Natural killer cell treated with Interleukin-12 subunit alpha and Interleukin-12 subunit beta and Interleukin-15 and Interleukin-18, amount 100 ng/mL, for 72 hours (primary cell): ENCODE measurements at regions not wholly inside any gene's neighbourhood (a gene's known extent, or its start where the extent isn't known, plus 50 kb on each side); places are given as distances from the start of the nearest gene placed in this dataset.
A peak's percentile ranks its signal among the peaks of the same experiment; 100 is the strongest.
"Not testable (repeated sequence)": the region's sequence is repeated elsewhere in the genome, so short reads cannot be mapped to it uniquely, and the experiment has no call there.

Experiments used
- ATAC-seq, 2 donors: fragments of 150-1000 bp; cut with Tn5 transposase in 1 of 2; sonication (Bioruptor Pico), chemical (Tn5 transposase) in 1 of 2; 2 replicates each; pipeline ENCODE4 v1.10.0; 2021
- DNase-seq: peaks from one replicate; pipeline ENCODE4 v3.0.0; 2022; ENCODE audit warnings: low spot score
- H3K27ac Mint-ChIP-seq, 2 donors: 1 replicate in 1 of 2; 2 replicates in 1 of 2; pipeline ENCODE4 v1.8.0; 2022; ENCODE audit warnings: mixed read lengths in 2 of 2, mild to moderate bottlenecking in 1 of 2, moderate library complexity in 1 of 2
- H3K27me3 Mint-ChIP-seq, 2 donors: 1 replicate in 1 of 2; 2 replicates in 1 of 2; pipeline ENCODE4 v1.8.0; 2022; ENCODE audit warnings: mixed read lengths in 2 of 2
- H3K36me3 Mint-ChIP-seq: one replicate; pipeline ENCODE4 v1.8.0; 2022; ENCODE audit warnings: mixed read lengths
- H3K4me1 Mint-ChIP-seq, 2 donors: 1 replicate in 1 of 2; 2 replicates in 1 of 2; pipeline ENCODE4 v1.8.0; 2022; ENCODE audit warnings: low read depth in 2 of 2, mixed read lengths in 2 of 2, mild to moderate bottlenecking in 1 of 2
- H3K4me3 Mint-ChIP-seq: one replicate; pipeline ENCODE4 v1.8.0; 2022; ENCODE audit warnings: mixed read lengths
- H3K9me3 Mint-ChIP-seq: 2 replicates; pipeline ENCODE4 v1.8.0; 2022; ENCODE audit warnings: mixed read lengths

DNA sequence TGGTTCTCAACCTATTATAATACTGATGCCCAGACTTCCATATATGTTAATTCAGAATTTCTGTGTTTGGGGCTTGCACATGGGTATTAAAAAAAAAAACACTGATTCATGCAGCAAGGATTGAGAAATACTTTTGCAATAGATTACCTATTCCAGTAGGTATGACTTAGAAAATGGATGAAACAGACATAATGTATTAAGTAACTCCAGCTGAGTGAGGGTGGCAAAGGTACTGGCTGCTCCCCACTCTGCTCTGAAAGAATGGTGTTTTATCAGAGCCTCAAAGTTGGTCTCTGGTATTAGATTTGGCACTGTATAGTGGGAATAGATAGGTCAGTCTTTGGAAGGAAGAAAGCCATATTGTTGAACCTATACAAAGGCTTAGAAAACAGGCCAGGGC lies 234.3 kb upstream of the FOLH1 start:
- H3K36me3 Mint-ChIP-seq: peaks cover 7% of the 10 kb centered on the region
- H3K9me3 Mint-ChIP-seq: peaks cover 11% of the 10 kb centered on the region
- ATAC-seq (no peak), DNase-seq (no peak)
- no peaks in the 10 kb centered on the region for H3K4me1 Mint-ChIP-seq
- no peaks in the 10 kb centered on the region for H3K27me3 Mint-ChIP-seq
- no peak overlapping the region for H3K4me3 Mint-ChIP-seq
- no peak overlapping the region for H3K27ac Mint-ChIP-seq

DNA sequence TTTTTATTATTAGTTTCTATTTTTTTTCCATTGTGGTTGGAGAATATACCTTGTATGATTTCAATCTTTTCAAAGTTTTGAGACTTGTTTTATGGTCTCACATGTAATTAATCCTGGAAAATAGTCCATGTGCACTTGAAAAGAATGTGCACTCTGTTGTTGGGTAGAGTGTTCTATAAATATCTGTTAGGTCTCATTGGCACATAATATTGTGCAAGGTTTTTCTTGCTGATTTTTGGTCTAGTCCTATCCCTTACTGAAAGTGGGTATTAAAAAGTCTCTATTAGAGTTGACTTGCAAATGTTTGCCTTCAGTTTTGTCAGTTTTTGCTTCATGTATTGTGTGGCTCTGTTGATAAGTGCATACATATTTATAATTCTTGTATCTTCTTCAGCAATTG lies 231.5 kb upstream of the FOLH1 start:
- H3K4me3 Mint-ChIP-seq, H3K27ac Mint-ChIP-seq, H3K27me3 Mint-ChIP-seq, H3K36me3 Mint-ChIP-seq, H3K4me1 Mint-ChIP-seq, ATAC-seq, DNase-seq: not testable (repeated sequence)
- H3K9me3 Mint-ChIP-seq: peaks cover 11% of the 10 kb centered on the region

DNA sequence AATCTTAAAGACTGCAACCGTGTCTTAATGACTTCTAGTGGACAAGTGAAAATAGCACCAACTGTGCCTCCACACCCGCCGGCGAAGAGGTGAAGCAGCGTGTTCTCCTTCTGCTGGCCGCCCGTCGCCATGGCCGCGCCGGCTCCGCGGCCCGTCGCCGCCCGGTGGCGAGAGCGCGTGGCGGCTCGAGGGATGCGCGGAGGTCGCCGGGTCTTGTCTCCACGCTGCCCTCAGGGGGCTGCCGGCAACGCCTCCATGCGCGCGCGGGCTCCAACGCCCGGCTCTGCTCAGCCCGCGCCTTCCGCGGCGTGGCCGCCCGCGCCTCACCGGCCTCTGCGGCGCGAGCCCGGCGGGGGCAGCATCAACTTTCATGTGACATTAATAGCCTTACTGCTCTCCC lies 225.9 kb upstream of the FOLH1 start:
- H3K9me3 Mint-ChIP-seq: peaks cover 18% of the 10 kb centered on the region
- H3K27ac Mint-ChIP-seq, H3K4me1 Mint-ChIP-seq, H3K36me3 Mint-ChIP-seq, H3K27me3 Mint-ChIP-seq, H3K4me3 Mint-ChIP-seq, ATAC-seq, DNase-seq: not testable (repeated sequence)

DNA sequence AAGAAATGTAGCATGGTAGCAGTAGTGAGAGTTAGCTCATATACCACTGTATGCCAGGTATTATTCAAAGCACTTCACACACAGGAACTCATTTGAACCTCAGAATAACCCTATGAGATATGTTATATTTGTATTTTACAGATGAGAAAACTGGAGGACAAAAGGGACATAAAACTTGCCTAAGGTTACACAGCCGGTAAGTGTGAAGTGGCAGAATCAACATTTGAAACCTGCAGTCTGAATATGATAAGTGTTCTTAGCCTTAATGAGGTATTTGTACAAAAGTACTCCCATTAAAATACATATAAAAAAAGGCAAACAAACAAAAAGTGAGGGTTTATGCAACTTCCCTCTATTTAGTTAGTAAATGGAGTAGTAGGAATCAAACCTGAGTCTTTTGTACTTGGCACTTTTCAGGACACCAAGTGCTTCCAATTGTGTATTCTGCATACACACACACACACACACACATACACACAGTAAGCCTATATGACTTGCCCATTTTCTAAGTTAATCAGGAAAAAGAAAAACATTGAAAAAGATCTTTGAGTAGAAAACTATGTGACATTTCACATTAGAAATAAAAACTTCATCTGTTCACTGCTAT lies 223.9 kb upstream of the FOLH1 start:
- no peak overlapping the region for H3K27ac Mint-ChIP-seq
- H3K36me3 Mint-ChIP-seq: no peaks in the 10 kb centered on the region
- ATAC-seq (no peak), DNase-seq (no peak)
- no peaks in the 10 kb centered on the region for H3K4me1 Mint-ChIP-seq
- H3K9me3 Mint-ChIP-seq: peaks cover 18% of the 10 kb centered on the region
- no peaks in the 10 kb centered on the region for H3K27me3 Mint-ChIP-seq
- no peak overlapping the region for H3K4me3 Mint-ChIP-seq

DNA sequence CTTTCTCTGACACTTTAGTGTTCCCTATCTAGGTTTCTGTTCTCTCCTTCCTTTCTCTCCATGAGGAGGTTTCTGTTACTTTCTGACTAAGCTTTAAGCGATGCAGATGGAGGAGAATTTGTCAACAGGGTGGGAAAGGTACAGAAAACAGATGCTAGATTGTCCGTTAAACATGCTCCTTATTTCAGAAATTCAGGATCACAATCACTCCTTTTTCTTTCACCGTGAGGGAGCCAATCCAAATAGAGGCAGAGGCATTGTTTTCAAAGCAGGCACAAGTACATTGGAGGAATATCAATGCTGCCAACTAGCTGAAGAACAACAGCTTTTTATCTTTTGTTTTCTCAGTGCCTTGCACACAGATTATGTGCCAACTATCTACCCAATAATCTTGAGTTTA lies 215.7 kb upstream of the FOLH1 start:
- Mint-ChIP-seq H3K27me3 (no peaks in the 10 kb centered on the region), H3K4me3 (no peak overlapping the region), H3K36me3 (no peaks in the 10 kb centered on the region), H3K9me3 (peaks cover 23% of the 10 kb centered on the region), H3K4me1 (no peaks in the 10 kb centered on the region), H3K27ac (no peak overlapping the region)
- no peak for DNase-seq
- ATAC-seq: no peak

DNA sequence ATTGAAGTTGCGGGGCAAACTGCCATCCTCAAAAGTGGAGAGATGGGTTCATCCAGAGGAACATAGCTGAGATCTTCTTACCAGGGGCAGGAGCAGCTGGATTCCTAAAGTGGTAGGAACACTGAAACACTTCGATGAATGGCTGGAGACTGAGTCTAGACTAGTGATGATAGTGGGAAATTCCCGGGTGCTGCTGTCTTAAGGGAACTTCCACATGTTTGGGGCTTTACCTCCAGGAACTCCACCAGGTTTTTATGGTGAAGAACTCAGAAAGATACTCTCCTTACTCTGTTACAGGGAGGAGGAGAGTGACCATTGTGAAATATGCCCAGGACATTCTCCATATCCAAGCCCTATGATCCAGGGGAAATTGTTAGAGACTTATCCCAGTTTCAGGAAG lies 210.5 kb upstream of the FOLH1 start:
- not testable (repeated sequence) for DNase-seq, H3K4me3 Mint-ChIP-seq, ATAC-seq, H3K36me3 Mint-ChIP-seq, H3K27ac Mint-ChIP-seq, H3K4me1 Mint-ChIP-seq, H3K27me3 Mint-ChIP-seq
- H3K9me3 Mint-ChIP-seq: peaks cover 24% of the 10 kb centered on the region

DNA sequence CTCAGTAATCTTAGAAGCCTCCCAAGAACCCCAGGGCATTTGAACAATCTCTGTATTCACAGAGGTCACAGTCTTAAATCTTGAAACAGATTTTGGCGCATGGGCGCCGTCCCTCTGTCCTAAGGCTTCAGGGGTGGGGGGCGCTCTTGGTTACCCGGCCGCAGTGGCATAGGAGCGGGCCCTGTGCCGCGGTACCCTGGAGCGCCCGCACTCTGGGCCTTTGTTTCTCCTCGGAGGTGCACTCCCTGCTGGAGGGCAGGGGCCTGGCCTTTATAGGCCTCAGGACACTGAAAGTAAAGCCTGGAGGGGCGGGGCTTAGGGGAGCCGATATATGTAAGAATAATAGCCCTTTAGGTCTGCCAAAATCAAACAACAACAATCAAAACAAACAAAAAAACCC lies 197.3 kb upstream of the FOLH1 start:
- H3K4me3 Mint-ChIP-seq: no peak overlapping the region
- DNase-seq (no peak), ATAC-seq (peak in 1 of 2 donors; percentile 13)
- peaks cover 11% of the 10 kb centered on the region for H3K9me3 Mint-ChIP-seq
- H3K36me3 Mint-ChIP-seq: no peaks in the 10 kb centered on the region
- no peak overlapping the region for H3K27ac Mint-ChIP-seq
- H3K27me3 Mint-ChIP-seq: no peaks in the 10 kb centered on the region
- no peaks in the 10 kb centered on the region for H3K4me1 Mint-ChIP-seq

DNA sequence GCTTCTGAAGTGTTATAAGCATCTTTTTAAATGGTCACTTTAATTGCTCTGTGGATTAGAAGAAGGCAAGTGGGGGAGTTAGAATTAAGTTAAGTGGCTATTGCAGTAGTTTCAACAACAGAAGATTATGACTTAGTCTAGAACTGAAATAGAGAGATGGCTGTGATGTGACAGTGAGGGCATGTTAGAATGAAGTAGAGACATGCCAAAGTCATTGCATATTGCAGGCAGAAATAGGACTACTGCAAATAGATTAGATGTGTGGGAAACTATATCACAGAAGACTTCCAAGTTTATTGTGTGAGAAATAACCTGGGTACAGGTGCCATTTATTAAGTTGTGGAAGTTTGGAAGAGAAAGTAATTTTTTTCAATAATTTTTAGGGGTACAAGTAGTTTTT lies 187.4 kb upstream of the FOLH1 start:
- ATAC-seq, H3K4me1 Mint-ChIP-seq, H3K4me3 Mint-ChIP-seq, H3K27ac Mint-ChIP-seq, H3K27me3 Mint-ChIP-seq, H3K36me3 Mint-ChIP-seq, DNase-seq: not testable (repeated sequence)
- H3K9me3 Mint-ChIP-seq: peaks cover 11% of the 10 kb centered on the region

DNA sequence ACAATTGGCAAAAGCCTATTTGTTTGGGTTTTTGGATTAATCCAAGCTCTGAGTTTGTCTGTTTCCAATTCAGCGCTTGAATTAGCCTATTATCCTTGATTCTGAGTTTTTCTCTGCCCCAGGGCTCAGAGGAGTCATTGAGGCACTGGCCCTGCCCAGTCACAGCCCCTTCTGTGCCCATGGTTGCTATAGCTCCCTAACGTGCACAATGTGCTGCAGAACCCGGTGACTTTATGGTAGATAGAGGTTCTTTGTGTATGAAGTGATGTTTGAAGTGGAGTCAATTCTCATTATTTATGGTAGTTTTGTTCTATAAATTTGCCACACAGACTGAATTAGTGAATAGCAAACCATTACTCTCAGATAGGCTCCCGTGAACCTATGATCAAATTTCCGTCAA lies 182.0 kb upstream of the FOLH1 start:
- H3K27ac Mint-ChIP-seq, ATAC-seq, DNase-seq, H3K27me3 Mint-ChIP-seq, H3K4me3 Mint-ChIP-seq, H3K36me3 Mint-ChIP-seq, H3K4me1 Mint-ChIP-seq, H3K9me3 Mint-ChIP-seq: not testable (repeated sequence)

DNA sequence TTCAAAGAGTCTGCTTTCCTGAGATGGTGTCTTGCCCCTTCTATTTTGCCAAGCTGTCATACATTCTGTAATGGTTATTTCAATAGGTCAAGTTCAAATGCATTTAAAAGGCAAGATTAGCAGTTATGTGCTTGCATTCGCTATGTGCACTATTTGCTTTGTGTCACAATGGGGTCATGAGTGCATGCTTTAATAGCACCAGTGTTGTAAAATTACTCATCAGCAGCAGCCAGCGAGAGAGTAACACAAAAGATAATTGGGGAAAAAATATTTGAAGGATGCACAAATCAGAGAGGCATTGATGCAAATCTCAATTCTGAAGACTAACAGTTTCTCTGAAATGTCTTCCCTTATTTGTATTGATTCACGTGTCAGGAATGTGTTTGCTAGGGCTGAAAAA lies 180.7 kb upstream of the FOLH1 start:
- H3K4me3 Mint-ChIP-seq, H3K27me3 Mint-ChIP-seq, H3K36me3 Mint-ChIP-seq, ATAC-seq, H3K27ac Mint-ChIP-seq, H3K4me1 Mint-ChIP-seq, DNase-seq, H3K9me3 Mint-ChIP-seq: not testable (repeated sequence)

DNA sequence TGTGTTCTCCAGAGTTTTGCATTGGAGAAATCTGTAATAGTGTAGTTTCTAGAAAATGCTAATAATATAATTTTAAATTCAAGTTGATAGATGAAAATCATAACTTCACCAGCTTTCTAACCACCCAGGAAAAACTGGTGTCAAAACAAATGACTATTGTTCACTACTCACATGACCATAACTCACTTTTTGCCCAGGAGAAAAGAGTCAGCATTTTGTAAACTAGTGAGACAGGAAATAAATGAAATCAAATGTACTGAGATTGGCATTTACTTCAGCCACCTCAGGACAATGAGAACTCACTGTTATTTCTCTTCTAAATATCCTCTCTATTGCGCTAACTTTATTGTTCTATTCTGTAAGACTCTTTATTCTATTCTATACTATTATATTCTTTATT lies 176.0 kb upstream of the FOLH1 start:
- H3K36me3 Mint-ChIP-seq, H3K9me3 Mint-ChIP-seq, ATAC-seq, H3K27ac Mint-ChIP-seq, DNase-seq, H3K4me3 Mint-ChIP-seq, H3K4me1 Mint-ChIP-seq, H3K27me3 Mint-ChIP-seq: not testable (repeated sequence)

DNA sequence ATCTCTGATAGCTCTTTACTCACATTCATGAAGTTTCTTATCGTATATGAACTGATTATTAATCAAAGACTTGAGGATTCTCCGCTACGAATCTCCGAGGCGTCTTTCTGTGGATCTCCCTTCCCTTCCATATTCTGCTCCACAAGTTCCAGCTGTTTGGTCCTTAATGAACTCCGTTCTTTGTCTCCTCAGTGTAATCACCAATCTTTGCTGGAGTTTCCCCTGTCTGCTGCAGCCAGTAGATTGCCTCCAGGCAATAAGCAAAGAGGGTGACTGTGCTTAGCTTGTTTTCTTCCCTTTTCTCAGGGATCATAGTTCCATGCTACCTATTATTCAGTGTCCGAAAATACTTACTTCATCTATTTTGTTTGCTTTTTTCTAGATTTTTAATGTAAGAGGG lies 169.6 kb upstream of the FOLH1 start:
- ATAC-seq (no peak), DNase-seq (no peak)
- Mint-ChIP-seq H3K27me3 (no peaks in the 10 kb centered on the region), H3K27ac (no peak overlapping the region), H3K9me3 (peaks cover 4% of the 10 kb centered on the region), H3K36me3 (no peaks in the 10 kb centered on the region), H3K4me3 (no peak overlapping the region), H3K4me1 (no peaks in the 10 kb centered on the region)

DNA sequence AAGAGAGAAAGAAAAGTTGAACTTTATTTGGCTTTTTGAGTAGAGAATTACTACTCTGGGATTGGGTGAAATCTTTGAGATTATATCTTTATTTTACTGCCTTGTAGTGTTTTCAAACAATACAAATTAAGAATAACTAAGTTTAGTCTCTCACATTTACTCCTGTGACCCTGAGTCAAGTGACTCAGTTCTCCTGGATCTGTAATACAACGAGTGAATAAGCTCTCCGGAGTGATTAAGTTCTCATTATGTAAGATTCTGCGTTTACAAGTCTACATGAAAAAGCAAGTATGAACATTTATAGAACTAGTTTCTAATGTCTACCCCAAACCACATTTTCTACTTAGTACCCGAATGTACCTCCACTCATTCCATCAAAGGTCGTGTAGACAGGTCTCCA lies 165.5 kb upstream of the FOLH1 start:
- not testable (repeated sequence) for H3K36me3 Mint-ChIP-seq, H3K27me3 Mint-ChIP-seq, ATAC-seq, H3K27ac Mint-ChIP-seq, DNase-seq, H3K9me3 Mint-ChIP-seq, H3K4me3 Mint-ChIP-seq, H3K4me1 Mint-ChIP-seq

DNA sequence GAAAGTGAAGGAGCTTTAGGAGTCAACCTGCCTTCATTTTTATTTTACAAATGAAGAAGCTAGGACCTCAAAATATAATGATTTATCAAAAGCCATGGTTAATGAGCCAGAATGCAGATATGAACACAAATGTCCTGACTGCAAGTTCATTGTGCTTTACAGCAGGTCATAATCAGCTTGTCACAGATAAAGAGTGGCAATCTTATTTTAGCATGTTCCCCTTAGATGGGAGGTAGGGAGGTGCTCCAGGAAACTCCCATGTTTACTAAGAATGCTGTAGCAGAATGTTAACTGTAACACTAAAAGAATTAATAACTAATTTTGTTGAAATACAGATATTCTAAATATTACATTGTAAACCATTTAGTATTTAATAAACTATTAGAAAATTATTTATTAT lies 165.0 kb upstream of the FOLH1 start:
- not testable (repeated sequence) for H3K27ac Mint-ChIP-seq, H3K9me3 Mint-ChIP-seq, H3K4me1 Mint-ChIP-seq, H3K27me3 Mint-ChIP-seq, DNase-seq, ATAC-seq, H3K4me3 Mint-ChIP-seq, H3K36me3 Mint-ChIP-seq

DNA sequence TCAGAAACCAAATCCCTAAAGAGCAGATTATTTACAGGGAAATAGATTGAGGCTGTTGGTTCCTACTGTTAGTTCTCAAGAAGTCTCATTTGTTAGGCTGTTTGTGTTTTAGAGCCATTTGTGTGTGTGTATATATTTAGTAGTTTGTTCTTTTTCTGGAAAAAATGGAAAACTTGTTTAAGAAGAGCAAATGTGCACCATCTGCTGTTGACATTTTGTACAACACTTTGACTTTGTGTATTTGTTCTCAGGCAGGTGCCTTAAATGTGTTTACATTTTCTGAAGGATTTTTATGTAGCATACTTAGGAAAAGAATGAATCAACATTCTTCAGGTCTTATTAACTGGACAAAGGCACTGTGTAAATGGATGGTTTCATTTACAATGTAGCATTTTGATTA lies 163.7 kb upstream of the FOLH1 start:
- H3K27ac Mint-ChIP-seq, DNase-seq, H3K4me3 Mint-ChIP-seq, H3K36me3 Mint-ChIP-seq, H3K9me3 Mint-ChIP-seq, H3K27me3 Mint-ChIP-seq, H3K4me1 Mint-ChIP-seq, ATAC-seq: not testable (repeated sequence)
